ENCODE measurements at regions not wholly inside any gene's neighbourhood (a gene's known extent, or its start where the extent isn't known, plus 50 kb on each side); places are given as distances from the start of the nearest gene placed in this dataset.

DNA sequence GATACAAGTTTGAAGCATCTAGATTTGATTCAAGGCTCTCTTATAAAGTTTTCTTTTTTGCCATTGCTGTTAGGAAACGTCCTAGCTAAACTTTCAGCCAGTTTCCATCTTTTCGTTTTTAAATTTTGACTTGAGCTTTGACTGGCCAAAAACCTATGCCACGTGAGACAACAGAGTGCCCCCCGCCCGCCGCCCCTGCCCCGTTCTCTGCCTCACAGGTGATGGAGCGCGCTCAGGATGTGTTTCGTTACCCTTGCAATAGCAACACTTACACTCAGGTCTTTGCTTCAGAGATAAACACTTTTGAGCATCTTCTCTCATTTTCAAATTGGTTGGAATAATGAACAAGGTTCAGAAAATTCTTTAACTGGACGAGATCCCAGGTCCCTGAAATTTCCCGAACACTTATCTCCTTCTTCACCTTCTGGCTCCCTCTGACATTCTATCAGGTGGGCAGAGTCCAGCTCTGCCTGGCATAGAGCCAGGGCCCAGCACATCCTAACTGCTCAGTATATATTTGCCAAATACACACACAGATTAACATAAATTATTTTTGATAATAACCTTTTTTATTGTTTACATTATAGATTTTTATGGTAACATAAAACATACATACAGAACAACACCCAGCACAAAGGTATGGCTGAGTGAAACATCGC lies 301.1 kb downstream of the IRS2 start:
- no peak for DNase-seq (ENCODE audit: low spot score)
- TF ChIP-seq CTCF (IDR thresholded peaks at IDR 0.05): no peak
- no peak for ATAC-seq (ENCODE audit: low FRiP score)

GRCh38 chr13:109483284-109483683 lies 303.1 kb downstream of the IRS2 start:
- TF ChIP-seq CTCF (IDR thresholded peaks at IDR 0.05): no peak
- ATAC-seq (ENCODE audit: low FRiP score): no peak
- DNase-seq (ENCODE audit: low spot score): no peak

GRCh38 chr13:109481040-109481439 lies 305.3 kb downstream of the IRS2 start:
- TF ChIP-seq CTCF (IDR thresholded peaks at IDR 0.05): no peak
- DNase-seq (ENCODE audit: low spot score): no peak
- ATAC-seq (ENCODE audit: low FRiP score): no peak

DNA sequence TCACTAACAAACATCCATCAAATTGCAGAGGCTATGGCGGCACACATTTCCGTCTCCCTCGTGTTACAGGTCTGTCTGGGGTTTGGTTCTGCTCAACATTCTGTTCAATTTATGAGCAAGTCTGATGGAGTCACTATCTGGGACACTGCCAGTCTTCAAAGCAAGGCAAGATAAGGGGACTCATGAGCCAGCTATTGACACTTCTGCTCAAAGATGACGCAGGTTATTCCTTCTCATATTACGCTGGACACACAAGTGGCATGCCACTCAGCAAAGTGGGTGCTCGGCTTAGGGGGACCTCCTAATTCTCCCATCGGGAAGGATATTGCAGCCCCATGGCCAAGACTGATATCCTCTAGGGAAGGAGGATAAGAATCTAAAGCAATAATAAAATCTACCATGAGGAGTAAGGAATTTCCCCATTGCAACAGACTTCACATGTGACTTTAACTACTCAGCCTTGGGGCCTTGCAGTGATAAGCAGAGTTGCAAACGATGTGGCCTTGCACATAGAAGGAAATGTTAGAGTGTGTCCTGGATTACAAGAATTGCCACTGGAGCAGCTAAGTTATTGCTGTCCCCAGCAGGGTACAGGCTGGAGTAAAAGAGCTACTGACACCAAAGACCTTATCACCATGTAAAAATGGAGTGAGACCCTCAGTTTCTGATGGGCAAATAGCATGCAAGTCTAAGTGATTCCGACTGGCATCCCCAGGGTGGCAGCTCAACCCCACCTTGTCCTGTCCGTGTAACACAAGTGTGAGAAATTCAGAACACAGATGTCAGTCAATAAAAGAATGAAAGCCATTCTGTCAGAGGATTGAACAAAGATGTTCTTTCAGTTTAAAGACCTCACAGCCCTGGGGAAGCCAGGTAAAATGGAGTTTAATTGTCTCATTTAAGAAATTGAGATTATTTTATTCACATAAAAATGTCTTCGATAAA lies 306.1 kb downstream of the IRS2 start:
- no peak for DNase-seq (ENCODE audit: low spot score)
- no peak for ATAC-seq (ENCODE audit: low FRiP score)
- TF ChIP-seq CTCF (IDR thresholded peaks at IDR 0.05): no peak

DNA sequence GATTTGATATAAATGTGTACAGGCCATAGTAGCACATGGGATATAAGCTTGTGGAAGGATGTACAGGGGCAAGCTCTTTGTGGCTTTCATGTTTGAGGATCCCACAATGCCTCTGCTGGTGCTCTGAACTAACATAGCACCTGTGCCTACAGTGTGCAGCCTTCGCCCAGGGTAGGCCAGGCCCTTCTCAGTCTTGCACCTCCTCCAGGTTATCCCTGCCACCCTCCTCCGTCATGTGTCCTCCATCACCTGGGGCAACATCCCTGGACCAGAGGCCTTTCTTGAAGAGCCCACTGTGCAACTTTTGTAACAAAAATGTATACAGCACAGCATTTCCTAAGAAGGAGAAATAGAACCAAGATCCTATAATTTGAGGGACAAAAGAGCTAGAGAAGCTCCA lies 306.8 kb downstream of the IRS2 start:
- DNase-seq (ENCODE audit: low spot score): no peak
- ATAC-seq (ENCODE audit: low FRiP score): no peak
- no peak for TF ChIP-seq CTCF (IDR thresholded peaks at IDR 0.05)

GRCh38 chr13:109476001-109476400 lies 310.4 kb downstream of the IRS2 start:
- no peak for ATAC-seq (ENCODE audit: low FRiP score)
- no peak for DNase-seq (ENCODE audit: low spot score)
- no peak for TF ChIP-seq CTCF (IDR thresholded peaks at IDR 0.05)
